GM12878 (cell line): ENCODE measurements at regions not wholly inside any gene's neighbourhood (a gene's known extent, or its start where the extent isn't known, plus 50 kb on each side); places are given as distances from the start of the nearest gene placed in this dataset.

ENCODE experiments used
- ATAC-seq: fragments of 200-7000 bp; cut with Tn5 transposase; 3 replicates; pipeline ENCODE4 v1.9.1; 2020; ENCODE audit warnings: mild to moderate bottlenecking, moderate library complexity
- BruUV-seq: library from RNA; stranded (reverse); fragments of 400-500 nt; replicated peaks from 2 replicates; lab custom pipeline; 2021; lab: Mats Ljungman, UMichigan
- CTCF ChIA-PET: fragments of 300-600 bp; sonication (Branson Sonifier 250); formaldehyde crosslinking; extraction: SDS; loops from one replicate; lab custom pipeline; 2021; ENCODE audit warnings: inconsistent platforms; lab: Yijun Ruan, JAX
- POLR2A ChIA-PET: fragments of 350-600 bp; formaldehyde crosslinking; extraction: SDS; loops from one replicate; lab custom pipeline; 2021; ENCODE audit warnings: inconsistent platforms; lab: Charles Lee
- RAD21 ChIA-PET: fragments of 300-600 bp; sonication (Branson Sonifier 250); formaldehyde crosslinking; loops from one replicate; lab custom pipeline; 2023; ENCODE audit warnings: antibody characterized with exemption; ENCODE audit not compliant: unreplicated experiment; lab: Charles Lee
- SMC1A ChIA-PET: fragments of 300-600 bp; sonication (Branson Sonifier 250); formaldehyde crosslinking; loops from one replicate; lab custom pipeline; 2023; ENCODE audit not compliant: unreplicated experiment, uncharacterized antibody; lab: Charles Lee
- DNase-seq: peaks from one replicate; pipeline ENCODE4 v3.0.0-alpha.2; 2011; ENCODE audit warnings: low read depth, low spot score
- FAIRE-seq: peaks from 3 replicates; lab custom pipeline; 2011; peaks lifted over from hg19 to GRCh38; lab: Jason Lieb, UNC
- H2AFZ ChIP-seq: 2 replicates; pipeline ENCODE4 v1.6.0; 2011; ENCODE audit warnings: low read depth, low read length, control low read depth; ENCODE audit not compliant: control insufficient read depth
- H3K27ac ChIP-seq: 2 replicates; pipeline ENCODE4 v1.5.1; 2011; ENCODE audit warnings: control low read depth; ENCODE audit not compliant: control insufficient read depth, insufficient read depth
- H3K27me3 ChIP-seq, 2 experiments: replicated peaks in 1 of 2; 2 replicates each; pipeline versions ENCODE4 v1.6.0 to v1.6.1; 2011; ENCODE audit warnings: low read length in 1 of 2; ENCODE audit not compliant: control insufficient read depth in 2 of 2, insufficient read depth in 2 of 2
- H3K36me3 ChIP-seq, 2 experiments: 2 replicates each; pipeline ENCODE4 v1.5.1; 2011; ENCODE audit warnings: low read length in 1 of 2; ENCODE audit not compliant: control insufficient read depth in 2 of 2, insufficient read depth in 2 of 2
- H3K4me1 ChIP-seq: 2 replicates; pipeline ENCODE4 v1.6.1; 2011; ENCODE audit warnings: mild to moderate bottlenecking, low read length, moderate library complexity, mixed read lengths; ENCODE audit not compliant: control insufficient read depth, insufficient read depth
- H3K4me2 ChIP-seq: 2 replicates; pipeline ENCODE4 v1.6.0; 2011; ENCODE audit warnings: control low read depth; ENCODE audit not compliant: control insufficient read depth, insufficient read depth
- H3K4me3 ChIP-seq: fragments of 200-600 bp; sonication (generic); 2 replicates; pipeline ENCODE4 v1.5.1; 2016
- H3K79me2 ChIP-seq: 2 replicates; pipeline ENCODE4 v1.6.0; 2011; ENCODE audit warnings: low read length; ENCODE audit not compliant: control insufficient read depth, insufficient read depth
- H3K9ac ChIP-seq: 2 replicates; pipeline ENCODE4 v1.8.0; 2011; ENCODE audit warnings: low read length, control low read depth, mixed read lengths; ENCODE audit not compliant: control insufficient read depth, insufficient read depth
- H3K9me3 ChIP-seq: replicated peaks from 3 replicates; pipeline ENCODE4 v1.5.1; 2011; ENCODE audit warnings: mild to moderate bottlenecking, low read length; ENCODE audit not compliant: control insufficient read depth, insufficient read depth
- H4K20me1 ChIP-seq: 2 replicates; pipeline ENCODE4 v1.6.0; 2011; ENCODE audit not compliant: control insufficient read depth, insufficient read depth
- ATF7 ChIP-seq: fragments of 450-650 bp; IDR thresholded peaks from 2 replicates; pipeline ENCODE4 v1.6.1; 2016; ENCODE audit warnings: low read depth, mild to moderate bottlenecking
- BHLHE40 ChIP-seq, 2 experiments: fragments of 450-650 bp in 1 of 2; IDR thresholded peaks; 2 replicates each; pipeline ENCODE4 v1.6.1; 2011 to 2017; ENCODE audit warnings: low read depth in 2 of 2, borderline replicate concordance in 1 of 2, improper control_type of control experiment in 1 of 2, low read length in 1 of 2, mild to moderate bottlenecking in 1 of 2
- FOS ChIP-seq: IDR thresholded peaks from 3 replicates; pipeline ENCODE4 v1.6.1; 2011; ENCODE audit warnings: borderline replicate concordance; ENCODE audit not compliant: insufficient read length; ENCODE audit errors: extremely low read depth
- HCFC1 ChIP-seq: fragments of 150-350 bp; IDR thresholded peaks from 2 replicates; pipeline ENCODE4 v1.6.1; 2014; ENCODE audit warnings: low read length
- SMARCA5 ChIP-seq: fragments of 450-650 bp; IDR thresholded peaks from 2 replicates; pipeline ENCODE4 v1.6.1; 2017; ENCODE audit warnings: mild to moderate bottlenecking
- SREBF2 ChIP-seq: IDR thresholded peaks from 2 replicates; pipeline ENCODE4 v1.6.1; 2012; ENCODE audit warnings: mild to moderate bottlenecking, low read length
- SUPT20H ChIP-seq: IDR thresholded peaks from 2 replicates; pipeline ENCODE4 v1.6.1; 2011; ENCODE audit warnings: low read depth, mild to moderate bottlenecking, low read length, moderate library complexity, borderline replicate concordance; ENCODE audit not compliant: control insufficient read depth
- TCF3 ChIP-seq: IDR thresholded peaks from 2 replicates; pipeline ENCODE4 v1.6.1; 2012; ENCODE audit warnings: low read depth, mild to moderate bottlenecking, low read length, borderline replicate concordance; ENCODE audit not compliant: insufficient read depth
- ZBED1 ChIP-seq: IDR thresholded peaks from 2 replicates; pipeline ENCODE4 v1.6.1; 2016; ENCODE audit warnings: borderline replicate concordance
- WGBS: methylation state at CpG from one replicate; pipeline ENCODE4 v1.1.6; 2016; ENCODE audit warnings: low lambda C conversion rate; ENCODE audit not compliant: insufficient replicate concordance, insufficient coverage; ENCODE audit errors: missing lambda C conversion rate; 5-methylcytosine and 5-hydroxymethylcytosine counted together
- in situ Hi-C: fragments of 300-500 bp; cut with MboI; formaldehyde crosslinking; loops from 9 replicates; pipeline ENCODE4 v1.14.3; 2018; ENCODE audit warnings: mixed read lengths
- intact Hi-C: fragments of 100-400 bp; cut with micrococcal nuclease; formaldehyde crosslinking; loops from one replicate; pipeline ENCODE4 v1.14.2; 2022; ENCODE audit not compliant: unreplicated experiment
- TF ChIP-seq, protein P1 (sequence below): fragments of 150-350 bp; IDR thresholded peaks from 2 replicates; pipeline ENCODE4 v1.6.1; 2016; ENCODE audit warnings: low read depth, low read length
- TF ChIP-seq, protein P2 (sequence below): fragments of 450-650 bp; IDR thresholded peaks from 2 replicates; pipeline ENCODE4 v1.6.1; 2016; ENCODE audit warnings: mild to moderate bottlenecking
- TF ChIP-seq, protein P3 (sequence below): IDR thresholded peaks from 2 replicates; pipeline ENCODE4 v1.6.1; 2011; ENCODE audit warnings: borderline replicate concordance, low read depth, mild to moderate bottlenecking, moderate library complexity, low read length; ENCODE audit not compliant: insufficient read depth, poor library complexity, severe bottlenecking
- TF ChIP-seq, protein P4 (sequence below): IDR thresholded peaks from 2 replicates; pipeline ENCODE4 v1.6.1; 2011; ENCODE audit warnings: low read depth, mild to moderate bottlenecking, low read length, moderate library complexity, borderline replicate concordance; ENCODE audit errors: extremely low read depth
- TF ChIP-seq, protein P5 (sequence below): fragments of 450-650 bp; IDR thresholded peaks from 2 replicates; pipeline ENCODE4 v1.6.1; 2017; ENCODE audit warnings: low read depth, mild to moderate bottlenecking, moderate library complexity

DNA sequence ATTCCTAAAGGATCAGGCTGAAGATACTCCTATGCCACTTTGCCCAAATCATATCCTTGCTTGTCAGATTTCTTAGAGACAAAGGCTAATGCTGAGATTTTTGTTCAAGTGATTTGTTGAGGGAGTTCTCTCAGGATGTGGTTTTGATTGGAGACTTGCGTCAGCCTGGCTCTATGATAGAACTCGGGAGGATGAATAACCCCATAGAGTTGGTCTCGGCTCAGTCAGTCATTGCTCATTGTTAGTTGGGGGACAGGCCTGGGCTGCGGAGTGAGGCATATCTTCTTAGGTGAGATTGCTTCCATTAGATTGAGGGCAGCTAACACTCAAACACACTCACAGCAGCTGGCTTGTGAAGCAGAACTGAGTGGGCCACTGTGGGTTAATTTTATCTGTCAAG lies 203.4 kb downstream of the KIF20B start (continued):
- TF ChIP-seq TCF3 (no peak), SREBF2 (no peak)
- TF ChIP-seq, protein P1, sequence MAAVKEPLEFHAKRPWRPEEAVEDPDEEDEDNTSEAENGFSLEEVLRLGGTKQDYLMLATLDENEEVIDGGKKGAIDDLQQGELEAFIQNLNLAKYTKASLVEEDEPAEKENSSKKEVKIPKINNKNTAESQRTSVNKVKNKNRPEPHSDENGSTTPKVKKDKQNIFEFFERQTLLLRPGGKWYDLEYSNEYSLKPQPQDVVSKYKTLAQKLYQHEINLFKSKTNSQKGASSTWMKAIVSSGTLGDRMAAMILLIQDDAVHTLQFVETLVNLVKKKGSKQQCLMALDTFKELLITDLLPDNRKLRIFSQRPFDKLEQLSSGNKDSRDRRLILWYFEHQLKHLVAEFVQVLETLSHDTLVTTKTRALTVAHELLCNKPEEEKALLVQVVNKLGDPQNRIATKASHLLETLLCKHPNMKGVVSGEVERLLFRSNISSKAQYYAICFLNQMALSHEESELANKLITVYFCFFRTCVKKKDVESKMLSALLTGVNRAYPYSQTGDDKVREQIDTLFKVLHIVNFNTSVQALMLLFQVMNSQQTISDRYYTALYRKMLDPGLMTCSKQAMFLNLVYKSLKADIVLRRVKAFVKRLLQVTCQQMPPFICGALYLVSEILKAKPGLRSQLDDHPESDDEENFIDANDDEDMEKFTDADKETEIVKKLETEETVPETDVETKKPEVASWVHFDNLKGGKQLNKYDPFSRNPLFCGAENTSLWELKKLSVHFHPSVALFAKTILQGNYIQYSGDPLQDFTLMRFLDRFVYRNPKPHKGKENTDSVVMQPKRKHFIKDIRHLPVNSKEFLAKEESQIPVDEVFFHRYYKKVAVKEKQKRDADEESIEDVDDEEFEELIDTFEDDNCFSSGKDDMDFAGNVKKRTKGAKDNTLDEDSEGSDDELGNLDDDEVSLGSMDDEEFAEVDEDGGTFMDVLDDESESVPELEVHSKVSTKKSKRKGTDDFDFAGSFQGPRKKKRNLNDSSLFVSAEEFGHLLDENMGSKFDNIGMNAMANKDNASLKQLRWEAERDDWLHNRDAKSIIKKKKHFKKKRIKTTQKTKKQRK = no peak

DNA sequence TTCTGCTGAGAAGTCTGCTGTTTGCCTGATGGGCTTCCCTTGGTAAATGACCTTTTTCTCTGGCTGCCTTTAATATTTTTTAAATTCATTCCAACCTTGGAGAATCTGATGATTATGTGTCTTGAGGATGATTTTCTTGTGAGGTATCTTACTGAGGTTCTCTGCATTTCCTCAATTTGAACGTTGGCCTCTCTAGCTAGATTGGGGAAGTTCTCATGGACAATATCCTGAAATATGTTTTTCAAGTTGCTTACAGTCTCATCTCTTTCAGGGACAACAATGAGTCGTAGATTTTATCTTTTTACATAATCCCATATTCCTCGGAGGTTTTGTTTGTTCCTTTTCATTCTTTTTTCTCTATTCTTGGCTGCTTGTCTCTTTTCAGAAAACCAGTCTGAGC lies 208.4 kb downstream of the KIF20B start:
- H3K9me3 ChIP-seq = no peaks in the 10 kb centered on the region
- in situ Hi-C loops = no loop called here

More for the DNA sequence above, 208.4 kb downstream of the KIF20B start:
- FAIRE-seq (no peak), DNase-seq (no peak)
- no peaks in the 10 kb centered on the region for H3K4me1 ChIP-seq
- H3K79me2 ChIP-seq = no peaks in the 10 kb centered on the region
- no TSS peak for BruUV-seq
- intact Hi-C loops = no loop called here
- H2AFZ ChIP-seq = no peak overlapping the region
- RAD21 ChIA-PET = no interaction called here
- peaks cover 0 to 2% of the 10 kb centered on the region in 2 experiments; a peak in 2 of 4 replicates for H3K27me3 ChIP-seq
- no peak overlapping the region for H3K4me3 ChIP-seq
- H3K36me3 ChIP-seq = no peaks in the 10 kb centered on the region
- TF ChIP-seq ATF7 = no peak
- no peak for TF ChIP-seq FOS
- TF ChIP-seq SMARCA5 = no peak
- TF ChIP-seq, protein P2, sequence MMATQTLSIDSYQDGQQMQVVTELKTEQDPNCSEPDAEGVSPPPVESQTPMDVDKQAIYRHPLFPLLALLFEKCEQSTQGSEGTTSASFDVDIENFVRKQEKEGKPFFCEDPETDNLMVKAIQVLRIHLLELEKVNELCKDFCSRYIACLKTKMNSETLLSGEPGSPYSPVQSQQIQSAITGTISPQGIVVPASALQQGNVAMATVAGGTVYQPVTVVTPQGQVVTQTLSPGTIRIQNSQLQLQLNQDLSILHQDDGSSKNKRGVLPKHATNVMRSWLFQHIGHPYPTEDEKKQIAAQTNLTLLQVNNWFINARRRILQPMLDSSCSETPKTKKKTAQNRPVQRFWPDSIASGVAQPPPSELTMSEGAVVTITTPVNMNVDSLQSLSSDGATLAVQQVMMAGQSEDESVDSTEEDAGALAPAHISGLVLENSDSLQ = no peak
- TF ChIP-seq SUPT20H = no peak
- no peak for TF ChIP-seq HCFC1
- TF ChIP-seq, protein P3, sequence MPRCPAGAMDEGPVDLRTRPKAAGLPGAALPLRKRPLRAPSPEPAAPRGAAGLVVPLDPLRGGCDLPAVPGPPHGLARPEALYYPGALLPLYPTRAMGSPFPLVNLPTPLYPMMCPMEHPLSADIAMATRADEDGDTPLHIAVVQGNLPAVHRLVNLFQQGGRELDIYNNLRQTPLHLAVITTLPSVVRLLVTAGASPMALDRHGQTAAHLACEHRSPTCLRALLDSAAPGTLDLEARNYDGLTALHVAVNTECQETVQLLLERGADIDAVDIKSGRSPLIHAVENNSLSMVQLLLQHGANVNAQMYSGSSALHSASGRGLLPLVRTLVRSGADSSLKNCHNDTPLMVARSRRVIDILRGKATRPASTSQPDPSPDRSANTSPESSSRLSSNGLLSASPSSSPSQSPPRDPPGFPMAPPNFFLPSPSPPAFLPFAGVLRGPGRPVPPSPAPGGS = no peak
- TF ChIP-seq BHLHE40 (IDR thresholded peaks at IDR 0.05; ENCODE audit: borderline replicate concordance in 1 of 2, low read depth in 2 of 2, low read length in 1 of 2) = no peak
- TF ChIP-seq, protein P4, sequence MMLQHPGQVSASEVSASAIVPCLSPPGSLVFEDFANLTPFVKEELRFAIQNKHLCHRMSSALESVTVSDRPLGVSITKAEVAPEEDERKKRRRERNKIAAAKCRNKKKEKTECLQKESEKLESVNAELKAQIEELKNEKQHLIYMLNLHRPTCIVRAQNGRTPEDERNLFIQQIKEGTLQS = no peak
- TF ChIP-seq, protein P5, sequence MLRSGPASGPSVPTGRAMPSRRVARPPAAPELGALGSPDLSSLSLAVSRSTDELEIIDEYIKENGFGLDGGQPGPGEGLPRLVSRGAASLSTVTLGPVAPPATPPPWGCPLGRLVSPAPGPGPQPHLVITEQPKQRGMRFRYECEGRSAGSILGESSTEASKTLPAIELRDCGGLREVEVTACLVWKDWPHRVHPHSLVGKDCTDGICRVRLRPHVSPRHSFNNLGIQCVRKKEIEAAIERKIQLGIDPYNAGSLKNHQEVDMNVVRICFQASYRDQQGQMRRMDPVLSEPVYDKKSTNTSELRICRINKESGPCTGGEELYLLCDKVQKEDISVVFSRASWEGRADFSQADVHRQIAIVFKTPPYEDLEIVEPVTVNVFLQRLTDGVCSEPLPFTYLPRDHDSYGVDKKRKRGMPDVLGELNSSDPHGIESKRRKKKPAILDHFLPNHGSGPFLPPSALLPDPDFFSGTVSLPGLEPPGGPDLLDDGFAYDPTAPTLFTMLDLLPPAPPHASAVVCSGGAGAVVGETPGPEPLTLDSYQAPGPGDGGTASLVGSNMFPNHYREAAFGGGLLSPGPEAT = no peak
- TF ChIP-seq ZBED1 = no peak
- TF ChIP-seq, all 136 proteins: peak for 0
- CTCF ChIA-PET = no interaction called here
- H3K27ac ChIP-seq = no peak overlapping the region
- SMC1A ChIA-PET = interaction anchor here (0.6 to 1.5 kb wide), 4 partner anchors 10 to 128 kb away, joined by 3 to 4 read pairs (median 3); no protein-coding TSS in a partner anchor
- no peak overlapping the region for H3K4me2 ChIP-seq
- WGBS = 13% methylated on average over 3 of the region's 3 CpGs
- no peak overlapping the region for H3K9ac ChIP-seq
- ATAC-seq = no peak
- POLR2A ChIA-PET = no interaction called here
- no peaks in the 10 kb centered on the region for H4K20me1 ChIP-seq
